KMS-11 (cell line): ENCODE measurements at regions not wholly inside any gene's neighbourhood (a gene's known extent, or its start where the extent isn't known, plus 50 kb on each side); places are given as distances from the start of the nearest gene placed in this dataset.

Source experiments
- H2AFZ ChIP-seq: fragments of 200-600 bp; sonication (generic); 2 replicates; pipeline ENCODE4 v1.6.1; 2016; ENCODE audit warnings: antibody characterized with exemption, mixed run types, low read depth
- H3K27ac ChIP-seq: fragments of 200-600 bp; sonication (generic); 2 replicates; pipeline ENCODE4 v1.6.1; 2016; ENCODE audit warnings: mild to moderate bottlenecking, mixed run types
- H3K27me3 ChIP-seq: fragments of 200-600 bp; sonication (generic); 2 replicates; pipeline ENCODE4 v1.6.1; 2017; ENCODE audit warnings: mild to moderate bottlenecking, low read depth, mixed run types, moderate library complexity; ENCODE audit not compliant: insufficient read depth
- H3K36me3 ChIP-seq: fragments of 200-600 bp; sonication (generic); 2 replicates; pipeline ENCODE4 v1.6.1; 2017; ENCODE audit warnings: mild to moderate bottlenecking, mixed run types; ENCODE audit not compliant: insufficient read depth
- H3K4me1 ChIP-seq: fragments of 200-600 bp; sonication (generic); 2 replicates; pipeline ENCODE4 v1.6.1; 2016; ENCODE audit warnings: mild to moderate bottlenecking, low read depth, mixed run types; ENCODE audit not compliant: poor library complexity, severe bottlenecking
- H3K4me2 ChIP-seq: fragments of 200-600 bp; sonication (generic); 2 replicates; pipeline ENCODE4 v1.7.0; 2016; ENCODE audit warnings: mild to moderate bottlenecking, mixed run types
- H3K4me3 ChIP-seq: fragments of 200-600 bp; sonication (generic); IDR thresholded peaks from 2 replicates; pipeline ENCODE4 v1.6.1; 2017; ENCODE audit warnings: low read depth, low read length, mixed read lengths; ENCODE audit not compliant: insufficient read depth
- H3K79me2 ChIP-seq: fragments of 200-600 bp; sonication (generic); 2 replicates; pipeline ENCODE4 v1.6.1; 2016; ENCODE audit warnings: low read depth, mixed run types; ENCODE audit not compliant: insufficient read depth
- H3K9ac ChIP-seq: fragments of 200-600 bp; sonication (generic); 2 replicates; pipeline ENCODE4 v1.6.1; 2016; ENCODE audit warnings: mild to moderate bottlenecking, mixed run types
- H4K20me1 ChIP-seq: fragments of 200-600 bp; sonication (generic); 2 replicates; pipeline ENCODE4 v1.6.1; 2016; ENCODE audit warnings: mild to moderate bottlenecking, mixed run types; ENCODE audit not compliant: insufficient read depth
- CTCF ChIP-seq: fragments of 200-600 bp; sonication (generic); conservative IDR thresholded peaks from 2 replicates; pipeline ENCODE4 v1.6.1; 2017; ENCODE audit warnings: low read depth, mild to moderate bottlenecking, antibody characterized with exemption, low read length, moderate library complexity, mixed read lengths

- Histone ChIP-seq H2AFZ (no peak overlapping the region), H3K4me1 (no peaks in the 10 kb centered on the region), H3K4me2 (no peak overlapping the region), H3K27me3 (peaks cover 9% of the 10 kb centered on the region; the same call in 1 of the 2 replicates), H3K36me3 (no peaks in the 10 kb centered on the region), H3K4me3 (no peak overlapping the region), H4K20me1 (no peaks in the 10 kb centered on the region), H3K27ac (no peak overlapping the region), H3K79me2 (no peaks in the 10 kb centered on the region), H3K9ac (no peak overlapping the region)
- TF ChIP-seq CTCF = no peak
Observed at GRCh38 chr20:48156521-48156920, 371.2 kb upstream of the SULF2 start.

GRCh38 chr20:48155268-48155667, 370.0 kb upstream of the SULF2 start:
- H3K27ac ChIP-seq = no peak overlapping the region
- no peak overlapping the region for H3K4me3 ChIP-seq
- H3K4me1 ChIP-seq = no peaks in the 10 kb centered on the region
- H3K4me2 ChIP-seq = no peak overlapping the region
- H2AFZ ChIP-seq = no peak overlapping the region
- H3K36me3 ChIP-seq = no peaks in the 10 kb centered on the region
- TF ChIP-seq CTCF = no peak
- H4K20me1 ChIP-seq = no peaks in the 10 kb centered on the region
- peaks cover 9% of the 10 kb centered on the region; the same call in 1 of the 2 replicates for H3K27me3 ChIP-seq
- H3K79me2 ChIP-seq = no peaks in the 10 kb centered on the region
- no peak overlapping the region for H3K9ac ChIP-seq

GRCh38 chr20:48154040-48154765, 368.9 kb upstream of the SULF2 start:
- TF ChIP-seq CTCF = no peak
- H3K27me3 ChIP-seq = peaks cover 14% of the 10 kb centered on the region; the same call in 1 of the 2 replicates
- H3K4me3 ChIP-seq = no peak overlapping the region
- no peak overlapping the region for H3K27ac ChIP-seq
- H3K36me3 ChIP-seq = no peaks in the 10 kb centered on the region
- H3K9ac ChIP-seq = no peak overlapping the region
- no peak overlapping the region for H3K4me2 ChIP-seq
- H3K79me2 ChIP-seq = no peaks in the 10 kb centered on the region
- no peaks in the 10 kb centered on the region for H3K4me1 ChIP-seq
- H2AFZ ChIP-seq = no peak overlapping the region
- H4K20me1 ChIP-seq = no peaks in the 10 kb centered on the region

GRCh38 chr20:48153523-48153922, 368.2 kb upstream of the SULF2 start:
- no peaks in the 10 kb centered on the region for H3K79me2 ChIP-seq
- H3K27me3 ChIP-seq = peaks cover 14% of the 10 kb centered on the region; the same call in 1 of the 2 replicates
- no peak overlapping the region for H3K4me3 ChIP-seq
- no peaks in the 10 kb centered on the region for H3K36me3 ChIP-seq
- TF ChIP-seq CTCF = no peak
- H3K27ac ChIP-seq = no peak overlapping the region
- H3K4me1 ChIP-seq = no peaks in the 10 kb centered on the region
- no peak overlapping the region for H3K4me2 ChIP-seq
- no peak overlapping the region for H3K9ac ChIP-seq
- no peaks in the 10 kb centered on the region for H4K20me1 ChIP-seq
- no peak overlapping the region for H2AFZ ChIP-seq
